ENCODE measurements at regions not wholly inside any gene's neighbourhood (a gene's known extent, or its start where the extent isn't known, plus 50 kb on each side); places are given as distances from the start of the nearest gene placed in this dataset.

DNA sequence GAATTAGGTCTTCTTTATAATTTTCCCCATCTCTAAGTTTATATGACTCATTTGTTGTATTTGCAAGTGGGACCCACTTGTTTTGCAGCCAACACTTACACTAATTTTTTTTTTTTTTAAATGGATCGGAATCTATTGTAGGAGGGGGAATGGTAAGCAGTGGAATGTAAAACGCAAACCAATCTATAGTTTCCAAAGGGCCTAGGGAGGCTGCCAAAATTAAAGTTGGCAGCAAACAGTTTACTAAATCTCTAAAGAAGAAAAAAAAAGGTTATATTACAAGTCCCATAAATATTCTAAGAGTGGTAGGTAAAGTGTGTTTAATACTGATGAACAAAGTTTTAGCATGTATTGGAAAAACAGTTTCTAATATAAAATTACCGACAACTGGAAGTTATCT is 416.8 kb upstream of the SALL1 start:
- TF ChIP-seq EZH2 (IDR thresholded peaks at IDR 0.05; ENCODE audit: borderline replicate concordance, low read depth, low read length, severe bottlenecking) (no peak), POLR2AphosphoS5 (IDR thresholded peaks at IDR 0.05; ENCODE audit: insufficient read depth, low read depth, low read length) (no peak), GATA2 (IDR thresholded peaks at IDR 0.05; ENCODE audit: insufficient read depth, insufficient read length, low read depth, low read length) (no peak), POLR2A (IDR thresholded peaks at IDR 0.05; ENCODE audit: low read depth, low read length) (no peak), FOS (IDR thresholded peaks at IDR 0.05; ENCODE audit: borderline replicate concordance, insufficient read depth, low read length) (no peak), MYC (IDR thresholded peaks at IDR 0.05; ENCODE audit: low read depth, low read length) (no peak)
- TF ChIP-seq, protein P1, sequence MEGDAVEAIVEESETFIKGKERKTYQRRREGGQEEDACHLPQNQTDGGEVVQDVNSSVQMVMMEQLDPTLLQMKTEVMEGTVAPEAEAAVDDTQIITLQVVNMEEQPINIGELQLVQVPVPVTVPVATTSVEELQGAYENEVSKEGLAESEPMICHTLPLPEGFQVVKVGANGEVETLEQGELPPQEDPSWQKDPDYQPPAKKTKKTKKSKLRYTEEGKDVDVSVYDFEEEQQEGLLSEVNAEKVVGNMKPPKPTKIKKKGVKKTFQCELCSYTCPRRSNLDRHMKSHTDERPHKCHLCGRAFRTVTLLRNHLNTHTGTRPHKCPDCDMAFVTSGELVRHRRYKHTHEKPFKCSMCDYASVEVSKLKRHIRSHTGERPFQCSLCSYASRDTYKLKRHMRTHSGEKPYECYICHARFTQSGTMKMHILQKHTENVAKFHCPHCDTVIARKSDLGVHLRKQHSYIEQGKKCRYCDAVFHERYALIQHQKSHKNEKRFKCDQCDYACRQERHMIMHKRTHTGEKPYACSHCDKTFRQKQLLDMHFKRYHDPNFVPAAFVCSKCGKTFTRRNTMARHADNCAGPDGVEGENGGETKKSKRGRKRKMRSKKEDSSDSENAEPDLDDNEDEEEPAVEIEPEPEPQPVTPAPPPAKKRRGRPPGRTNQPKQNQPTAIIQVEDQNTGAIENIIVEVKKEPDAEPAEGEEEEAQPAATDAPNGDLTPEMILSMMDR (IDR thresholded peaks at IDR 0.05; ENCODE audit: extremely low read depth in 1 of 2, insufficient read depth in 1 of 2, low read depth in 1 of 2, low read length in 2 of 2) = no peak
- TF ChIP-seq, protein P2, sequence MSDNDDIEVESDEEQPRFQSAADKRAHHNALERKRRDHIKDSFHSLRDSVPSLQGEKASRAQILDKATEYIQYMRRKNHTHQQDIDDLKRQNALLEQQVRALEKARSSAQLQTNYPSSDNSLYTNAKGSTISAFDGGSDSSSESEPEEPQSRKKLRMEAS (IDR thresholded peaks at IDR 0.05; ENCODE audit: insufficient read depth, insufficient read length) = no peak

Measured in endothelial cell of umbilical vein (primary cell).